OCI-M2 (cell line): ENCODE measurements at regions not wholly inside any gene's neighbourhood (a gene's known extent, or its start where the extent isn't known, plus 50 kb on each side); places are given as distances from the start of the nearest gene placed in this dataset.
"Not testable (repeated sequence)": the region's sequence is repeated elsewhere in the genome, so short reads cannot be mapped to it uniquely, and the experiment has no call there.

ENCODE experiments used
- DNase-seq: peaks from one replicate; lab custom pipeline; 2025; ENCODE audit not compliant: unreplicated experiment; lab: John Stamatoyannopoulos, UW

DNA sequence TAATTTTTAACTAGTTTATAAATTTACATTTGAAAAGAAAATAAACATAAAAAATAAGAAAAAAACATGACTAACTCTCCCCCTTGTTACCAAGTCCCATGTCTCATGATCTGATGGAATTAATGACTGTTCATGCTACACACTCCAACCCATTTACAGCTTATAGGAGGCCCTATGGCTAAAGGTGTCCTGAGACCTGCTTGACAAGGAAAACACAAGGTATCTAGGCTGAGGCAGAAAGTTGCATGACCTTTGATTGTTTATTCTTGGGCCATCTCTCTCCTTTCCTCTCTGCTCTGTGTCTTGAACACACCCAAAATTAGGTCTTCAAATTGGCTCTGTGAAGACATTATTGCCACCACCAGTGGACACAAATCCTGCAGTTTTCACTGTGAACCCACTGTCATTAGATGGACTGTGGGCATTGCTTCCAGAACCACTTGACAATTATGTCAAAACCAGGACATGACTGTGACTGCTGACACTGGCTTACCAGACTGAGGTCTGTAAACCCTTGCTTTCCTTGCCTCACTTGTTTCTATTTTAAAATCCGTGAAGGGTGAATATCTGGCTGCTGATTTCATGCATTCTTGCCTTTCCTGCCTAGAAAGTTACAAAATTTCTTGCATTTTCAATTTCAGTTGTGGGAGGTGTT is 386.5 kb upstream of the SPRY2 start:
- DNase-seq, result no peak

DNA sequence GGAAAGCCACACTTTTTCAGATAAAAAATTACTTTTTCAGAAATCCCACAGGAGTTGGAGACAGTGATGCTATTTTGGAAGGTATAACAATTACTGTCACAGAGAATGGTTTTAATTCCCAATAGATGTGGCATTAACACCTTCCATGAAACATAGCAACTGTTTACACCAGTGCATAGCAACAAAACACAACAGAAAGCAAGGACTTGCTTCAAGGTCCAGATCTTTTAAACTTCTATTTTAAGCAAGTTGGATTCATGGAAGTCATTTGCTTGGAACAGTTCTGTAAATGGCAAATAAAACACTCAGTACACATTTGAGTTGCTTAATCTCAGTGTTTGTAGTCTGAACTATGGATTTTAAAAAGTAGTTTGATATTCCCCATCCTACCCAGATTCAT is 385.9 kb upstream of the SPRY2 start:
- DNase-seq, result no peak

DNA sequence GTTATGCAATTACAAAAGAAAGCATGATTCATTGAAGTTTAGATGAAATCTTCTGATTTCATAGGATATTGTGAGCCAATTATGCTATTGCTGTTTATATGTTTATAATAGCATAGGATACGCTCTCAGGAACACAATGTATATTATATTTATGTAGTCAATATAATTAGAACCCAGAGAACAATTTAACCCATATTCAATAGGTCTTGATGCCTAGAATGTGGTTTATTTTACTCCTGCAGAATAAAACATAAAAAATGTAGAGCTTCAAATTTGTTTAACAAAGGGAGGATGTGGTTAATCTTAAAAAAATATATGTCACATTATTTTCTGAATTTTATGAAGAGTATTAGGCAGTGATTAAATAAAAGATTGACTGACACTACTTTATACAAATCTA is 380.8 kb upstream of the SPRY2 start:
- DNase-seq, result no peak

DNA sequence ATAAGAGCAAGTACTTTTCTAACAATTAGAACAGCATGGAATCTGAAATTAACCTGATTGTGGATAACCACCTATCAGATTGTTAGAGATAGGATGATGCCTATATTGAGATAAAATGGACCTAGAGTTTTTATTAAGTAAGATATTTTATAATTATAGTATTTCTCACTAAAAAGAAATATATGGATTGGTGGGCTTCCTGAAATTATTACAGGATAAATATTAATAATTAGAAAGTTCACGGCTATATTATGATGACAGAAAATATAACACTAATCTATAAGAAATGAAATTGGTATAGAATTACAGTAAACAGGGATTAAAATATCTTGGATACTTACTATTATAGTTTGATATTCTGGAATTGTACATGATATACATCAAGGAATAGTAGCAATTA is 378.0 kb upstream of the SPRY2 start:
- DNase-seq, result no peak

DNA sequence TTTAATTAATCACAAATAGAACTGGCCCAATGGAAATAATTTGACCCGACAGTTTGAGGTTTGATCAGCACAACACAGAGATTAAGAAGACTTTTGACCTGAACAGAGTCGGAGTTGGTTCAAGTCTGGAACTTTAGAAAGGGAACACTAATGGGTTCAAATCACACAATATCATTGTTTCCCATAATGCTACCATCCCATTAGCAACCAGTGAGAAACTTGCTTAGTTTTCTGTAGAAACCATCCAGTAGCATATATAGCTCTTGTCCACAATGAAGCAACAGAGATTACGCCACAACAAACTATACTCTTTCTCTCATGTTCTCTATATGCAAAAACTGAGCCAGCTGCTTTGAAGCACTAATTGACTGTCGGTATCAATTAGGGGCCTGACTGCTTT is 376.9 kb upstream of the SPRY2 start:
- no peak for DNase-seq

DNA sequence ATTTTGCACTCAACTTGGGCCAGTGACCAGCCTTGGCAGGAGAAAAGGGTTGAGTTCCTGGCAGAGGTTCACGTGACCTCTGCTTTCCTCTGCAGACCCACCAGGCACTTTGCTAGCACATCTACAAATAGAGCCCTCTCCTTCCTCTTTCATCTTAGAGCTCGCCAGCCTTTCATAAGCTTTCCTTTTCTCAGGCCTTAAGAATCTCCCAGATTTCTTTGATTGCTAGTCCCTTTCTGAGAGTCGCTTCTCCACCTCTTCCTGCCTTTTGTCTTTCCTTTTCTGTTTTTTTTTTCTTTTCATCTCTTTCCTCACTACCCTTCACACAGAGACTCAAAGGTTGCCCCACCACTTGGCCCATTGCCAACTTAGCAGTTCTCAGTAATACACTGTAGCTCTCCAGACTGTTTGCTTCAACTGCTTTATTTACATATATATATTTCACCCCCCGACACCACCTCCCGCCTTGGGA is 375.7 kb upstream of the SPRY2 start:
- DNase-seq, result no peak

DNA sequence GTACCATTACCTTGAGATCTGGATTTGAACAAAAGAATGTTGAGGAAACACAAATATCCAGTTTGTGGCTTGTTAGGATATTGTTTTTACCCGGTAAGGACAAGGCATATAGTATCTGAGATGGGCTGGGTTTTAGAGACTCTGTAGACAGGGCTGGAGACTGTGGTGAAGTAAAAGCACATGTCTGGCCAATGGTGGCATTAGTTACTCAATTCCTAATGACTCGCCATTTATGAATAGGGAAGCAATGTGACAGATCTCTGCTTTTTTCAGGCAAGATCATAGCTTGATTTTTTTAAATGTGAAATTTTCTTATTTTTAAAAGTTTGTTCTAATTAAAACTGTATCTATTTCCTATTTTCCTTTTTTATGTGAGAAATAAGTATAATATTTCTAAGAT is 371.1 kb upstream of the SPRY2 start:
- DNase-seq, result no peak

DNA sequence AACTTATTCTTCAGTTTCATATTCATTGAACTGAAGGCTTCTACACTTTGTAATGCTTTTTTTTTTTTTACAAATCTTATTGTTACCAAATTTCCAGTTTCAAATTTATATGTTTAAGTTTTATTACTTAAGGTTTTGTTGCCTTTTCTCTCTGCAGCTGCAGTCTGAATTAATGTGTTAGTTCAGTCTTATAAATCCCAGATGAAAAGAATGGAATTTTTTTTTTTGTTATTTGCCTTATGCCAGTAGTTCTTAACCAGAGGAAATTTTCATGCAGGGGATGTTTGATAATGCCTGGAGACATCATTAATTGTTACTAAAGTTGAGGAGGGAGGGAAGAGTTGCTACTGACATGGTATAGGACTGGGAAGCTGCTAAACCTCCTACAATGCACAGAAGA is 367.9 kb upstream of the SPRY2 start:
- DNase-seq, result no peak

DNA sequence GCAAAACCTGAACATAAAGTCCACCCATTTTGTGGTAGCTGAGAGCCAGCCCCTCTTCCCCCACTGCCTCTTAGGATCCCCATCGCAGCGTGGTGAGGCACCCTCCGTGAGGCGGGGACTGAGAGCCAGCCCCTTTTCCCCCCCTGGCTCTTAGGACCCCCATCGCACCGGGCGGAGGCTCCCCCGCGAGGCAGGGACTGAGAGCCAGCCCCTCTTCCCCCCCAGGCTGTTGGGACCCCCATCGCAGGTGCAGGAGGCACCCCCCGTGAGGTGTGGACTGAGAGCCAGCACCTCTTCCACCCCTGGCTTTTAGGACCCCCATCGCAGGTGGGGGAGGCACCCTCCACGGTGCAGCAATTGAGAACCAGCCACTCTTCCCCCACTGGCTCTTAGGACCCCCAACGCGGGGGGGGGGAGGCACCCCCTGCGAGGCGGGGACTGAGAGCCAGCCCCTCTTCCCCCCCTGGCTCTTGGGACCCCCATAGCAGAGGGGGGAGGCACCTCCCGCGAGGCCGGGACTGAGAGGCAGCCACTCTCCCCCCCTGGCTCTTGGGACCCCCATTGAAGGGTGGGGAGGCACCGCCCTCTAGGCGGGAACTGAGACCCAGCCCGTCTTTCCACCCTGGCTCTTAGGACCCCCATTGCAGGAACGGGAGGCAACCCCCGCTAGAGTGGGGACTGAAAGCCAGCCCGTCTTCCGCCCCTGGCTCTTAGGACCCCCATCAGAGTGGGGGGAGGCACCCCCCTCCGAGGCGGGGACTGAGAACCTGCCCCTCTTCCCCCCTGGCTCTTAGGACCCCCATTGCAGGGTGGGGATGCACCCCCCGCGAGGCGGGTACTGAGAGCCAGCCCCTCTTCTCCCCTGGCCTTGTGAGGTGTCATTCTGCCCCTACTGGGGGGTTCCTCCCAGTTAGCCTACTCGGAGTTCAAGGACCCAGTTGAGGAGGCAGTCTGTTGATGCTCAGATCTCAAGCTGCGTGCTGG is 366.4 kb upstream of the SPRY2 start:
- no peak for DNase-seq

DNA sequence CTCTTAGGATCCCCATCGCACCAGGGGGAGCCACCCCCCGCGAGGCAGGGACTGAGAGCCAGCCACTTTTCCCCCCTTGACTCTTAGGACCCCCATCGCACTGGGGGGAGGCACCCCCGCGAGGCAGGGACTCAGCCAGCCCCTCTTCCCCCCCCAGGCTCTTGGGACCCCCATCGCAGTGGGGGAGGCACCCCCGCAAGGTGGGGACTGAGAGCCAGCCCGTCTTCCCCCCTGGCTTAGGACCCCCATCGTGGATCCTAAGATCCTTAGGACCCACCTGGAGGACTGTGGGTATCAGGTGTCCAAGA is 365.2 kb upstream of the SPRY2 start:
- no peak for DNase-seq

DNA sequence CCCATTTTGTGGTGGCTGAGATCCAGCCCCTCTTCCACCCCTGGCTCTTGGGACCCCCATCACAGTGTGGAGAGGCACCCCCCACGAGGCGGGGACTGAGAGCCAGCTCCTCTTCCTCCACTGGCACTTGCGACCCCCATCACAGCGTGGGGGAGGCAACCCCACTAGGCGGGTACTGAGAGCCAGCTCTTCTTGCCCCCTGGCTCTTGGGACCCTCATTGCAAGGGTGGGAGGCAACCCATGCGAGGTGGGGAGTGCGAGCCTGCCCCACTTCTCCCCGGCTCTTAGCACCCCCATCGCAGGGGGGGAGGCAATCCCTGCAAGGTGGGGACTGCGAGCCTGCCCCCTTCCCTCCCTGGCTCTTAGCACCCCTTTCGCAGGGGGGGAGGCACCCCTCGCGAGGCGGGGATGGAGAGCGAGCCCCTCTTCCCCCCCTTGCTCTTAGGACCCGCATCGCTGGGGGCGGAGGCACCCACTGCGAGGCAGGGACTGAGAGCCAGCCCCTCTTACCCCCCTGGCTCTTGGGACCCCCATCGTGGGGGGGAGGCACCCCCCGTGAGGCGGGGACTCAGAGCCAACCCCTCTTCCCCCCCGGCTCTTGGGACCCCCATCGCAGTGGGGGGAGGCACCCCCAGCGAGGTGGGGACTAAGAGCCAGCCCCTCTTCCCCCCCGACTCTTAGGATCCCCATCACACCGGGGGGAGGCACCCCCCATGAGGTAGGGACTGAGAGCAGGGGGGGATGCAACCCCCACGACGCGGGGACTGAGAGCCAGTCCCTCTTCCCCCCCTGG is 364.6 kb upstream of the SPRY2 start:
- DNase-seq, result no peak

DNA sequence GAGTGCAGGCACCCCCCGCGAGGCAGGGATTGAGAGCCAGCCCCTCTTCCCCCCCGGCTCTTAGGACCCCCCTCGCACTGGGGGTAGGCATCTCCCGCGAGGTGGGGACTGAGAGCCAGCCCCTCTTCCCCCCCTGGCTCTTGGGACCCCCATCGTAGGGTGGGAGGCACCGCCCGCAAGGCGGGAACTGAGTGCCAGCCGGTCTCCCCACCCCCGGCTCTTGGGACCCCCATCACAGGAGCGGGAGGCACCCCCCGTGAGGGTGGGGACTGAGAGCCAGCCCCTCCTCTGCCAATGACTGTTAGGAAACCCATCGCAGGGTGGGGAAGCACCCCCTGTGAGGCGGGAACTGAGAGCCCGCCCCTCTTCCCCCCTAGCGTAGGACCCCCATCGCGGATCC is 363.4 kb upstream of the SPRY2 start:
- DNase-seq, result no peak

DNA sequence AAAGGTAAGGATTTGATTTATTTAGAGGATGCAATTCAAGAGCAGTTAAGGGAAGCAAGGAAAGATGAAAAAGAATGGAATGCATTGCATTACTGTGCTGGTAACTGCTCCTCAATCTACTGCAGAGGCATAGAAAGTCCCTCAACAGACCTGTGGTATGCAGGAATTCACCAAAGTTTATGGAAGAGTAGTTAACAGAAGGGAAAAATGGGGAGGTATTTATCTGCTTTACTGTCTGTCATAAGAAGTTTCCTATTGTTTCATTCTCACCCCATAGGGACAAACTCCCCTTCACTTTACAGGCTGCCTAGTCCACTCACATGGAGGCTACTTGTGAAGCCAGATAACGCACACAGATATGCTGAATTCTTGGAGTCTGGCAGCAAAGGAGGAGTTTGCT is 354.9 kb upstream of the SPRY2 start:
- no peak for DNase-seq

DNA sequence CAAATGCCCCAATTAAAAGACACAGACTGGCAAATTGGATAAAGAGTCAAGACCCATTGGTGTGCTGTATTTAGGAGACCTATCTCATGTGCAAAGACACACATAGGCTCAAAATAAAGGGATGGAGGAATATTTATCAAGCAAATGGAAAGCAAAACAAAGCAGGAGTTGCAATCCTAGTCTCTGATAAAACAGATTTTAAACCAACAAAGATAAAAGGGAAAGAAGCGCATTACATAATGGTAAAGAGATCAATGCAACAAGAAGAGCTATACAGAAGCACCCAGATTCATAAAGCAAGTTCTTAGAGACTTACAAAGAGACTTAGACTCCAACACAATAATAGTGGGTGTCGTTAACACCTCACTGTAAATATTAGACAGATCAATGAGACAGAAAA is 350.9 kb upstream of the SPRY2 start:
- DNase-seq, result not testable (repeated sequence)

DNA sequence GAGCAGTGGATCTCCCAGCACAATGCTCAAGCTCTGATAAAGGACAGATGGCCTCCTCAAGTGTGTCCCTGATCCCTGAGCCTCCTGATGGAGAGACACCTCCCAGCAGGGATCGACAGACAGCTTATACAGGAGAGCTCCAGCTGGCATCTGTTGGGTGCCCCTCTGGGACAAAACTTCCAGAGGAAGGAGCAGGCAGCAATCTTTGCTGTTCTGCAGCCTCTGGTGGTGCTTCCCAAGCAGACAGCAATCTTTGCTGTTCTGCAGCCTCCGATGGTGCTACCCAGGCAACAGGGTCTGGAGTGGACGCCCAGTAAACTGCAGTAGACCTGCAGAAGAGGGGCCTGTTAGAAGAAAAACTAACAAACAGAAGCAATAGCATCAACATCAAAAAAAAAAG is 349.3 kb upstream of the SPRY2 start:
- no peak for DNase-seq

DNA sequence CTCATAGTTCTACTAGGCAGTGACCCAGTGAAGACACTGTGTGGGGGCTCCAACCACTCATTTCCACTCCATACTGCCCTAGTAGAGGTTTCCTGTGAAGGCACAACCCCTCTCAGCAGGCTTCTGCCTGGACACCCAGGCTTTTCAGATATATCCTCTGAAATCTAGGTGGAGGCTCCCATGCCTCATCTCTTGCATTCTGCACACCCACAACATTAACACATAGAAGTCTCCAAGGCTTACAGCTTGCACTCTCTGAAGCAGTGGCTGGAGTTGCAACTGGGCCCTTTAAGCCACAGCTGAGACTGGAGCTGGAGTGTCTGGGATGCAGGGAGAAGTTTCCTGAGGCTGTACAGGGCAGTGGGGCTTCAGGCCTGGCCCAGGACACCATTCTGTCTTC is 347.7 kb upstream of the SPRY2 start:
- DNase-seq, result no peak

DNA sequence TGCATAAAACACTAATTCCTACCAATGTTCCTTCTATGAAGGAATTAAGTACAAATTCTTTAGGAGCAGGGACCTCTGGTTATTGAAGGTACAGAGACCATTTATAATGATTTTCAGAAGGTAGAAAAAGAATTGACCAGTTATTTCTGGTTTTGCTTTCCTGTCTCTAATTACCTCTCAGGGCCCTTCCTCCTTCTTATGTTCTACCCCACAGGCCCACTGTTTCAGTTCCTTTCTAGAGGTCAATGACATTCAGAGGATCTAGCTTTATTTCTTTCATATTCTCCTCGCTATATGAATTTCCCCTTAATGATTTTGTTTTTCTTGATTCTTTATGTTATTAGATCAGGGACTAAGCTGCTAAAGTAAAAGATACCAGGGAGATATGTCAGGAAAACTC is 345.0 kb upstream of the SPRY2 start:
- DNase-seq, result no peak

DNA sequence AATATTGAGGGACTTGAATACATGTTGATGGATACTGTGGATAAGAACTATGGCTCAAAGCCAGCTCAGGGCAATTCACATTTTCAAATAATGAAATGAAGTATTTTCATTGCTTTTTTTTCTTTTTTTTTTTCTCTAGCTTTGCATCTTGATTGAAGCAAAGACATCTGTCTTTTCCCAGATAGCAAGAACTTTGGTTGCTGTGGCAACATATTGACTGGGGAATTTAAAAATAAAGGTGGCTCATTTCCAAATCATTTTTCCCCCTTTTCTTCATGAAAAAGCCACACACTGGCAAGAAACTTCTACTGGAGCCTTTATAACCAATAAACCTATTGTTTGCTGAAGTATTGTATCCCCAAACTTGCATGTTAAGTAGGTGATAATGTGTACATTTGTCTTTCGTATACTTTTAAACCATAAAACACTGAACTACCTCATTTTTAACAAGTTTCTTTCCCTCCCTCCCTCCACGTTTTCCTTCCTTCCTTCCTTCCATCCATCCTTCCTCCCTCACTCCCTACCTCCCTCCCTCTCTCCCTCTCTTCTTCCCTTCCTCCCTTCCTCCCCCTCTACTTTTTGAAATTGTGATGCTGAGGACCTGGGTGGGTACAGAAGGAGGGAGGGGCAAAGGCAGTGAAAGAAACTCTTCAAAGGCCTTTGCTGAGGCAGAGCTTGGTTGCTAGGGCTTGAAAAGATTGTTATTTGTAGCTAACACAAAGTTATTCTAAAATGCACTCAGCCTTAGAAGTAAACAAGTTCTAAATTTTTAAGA is 343.5 kb upstream of the SPRY2 start:
- no peak for DNase-seq

DNA sequence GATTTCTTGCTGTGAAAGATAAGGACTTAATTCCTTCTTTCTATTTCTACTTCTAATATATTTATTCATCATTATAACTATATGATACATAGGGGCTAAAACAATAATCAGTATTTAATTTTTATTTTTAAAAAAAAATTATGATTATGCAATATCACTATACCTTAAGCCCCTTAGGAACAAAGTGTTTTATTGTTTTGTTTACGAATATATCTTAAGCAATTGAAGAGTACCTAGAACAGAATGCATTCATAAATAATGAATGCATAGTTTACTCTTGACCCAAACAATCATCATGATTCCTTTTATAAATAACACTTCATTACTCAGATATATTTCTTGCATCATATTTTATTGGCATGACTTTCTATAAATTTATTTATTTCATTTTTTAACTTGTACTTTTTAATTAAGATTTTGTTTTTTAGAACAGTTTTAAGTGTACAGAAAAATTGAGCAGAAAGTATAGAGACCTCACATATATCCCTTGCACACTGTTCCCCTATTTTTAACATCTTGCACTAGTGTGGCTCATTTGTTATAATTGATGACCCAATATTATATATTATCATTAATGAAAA is 339.9 kb upstream of the SPRY2 start:
- no peak for DNase-seq

DNA sequence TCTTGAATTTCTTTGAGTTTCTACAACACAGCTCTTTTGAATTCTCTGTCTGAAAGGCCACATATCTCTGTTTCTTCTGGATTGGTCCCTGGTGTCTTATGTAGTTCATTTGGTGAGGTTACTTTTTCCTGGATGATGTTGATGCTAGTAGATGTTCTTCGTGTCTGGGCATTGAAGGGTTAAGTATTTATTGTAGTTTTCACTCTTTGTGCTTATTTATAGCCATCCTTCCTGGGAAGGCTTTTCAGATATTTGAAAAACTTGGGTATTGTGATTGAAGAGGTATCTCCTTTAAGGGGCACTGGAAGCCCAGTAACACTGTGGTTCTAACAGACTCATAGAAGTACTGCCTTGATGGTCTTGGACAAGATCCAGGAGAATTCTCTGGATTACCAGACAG is 338.5 kb upstream of the SPRY2 start:
- DNase-seq, result no peak

DNA sequence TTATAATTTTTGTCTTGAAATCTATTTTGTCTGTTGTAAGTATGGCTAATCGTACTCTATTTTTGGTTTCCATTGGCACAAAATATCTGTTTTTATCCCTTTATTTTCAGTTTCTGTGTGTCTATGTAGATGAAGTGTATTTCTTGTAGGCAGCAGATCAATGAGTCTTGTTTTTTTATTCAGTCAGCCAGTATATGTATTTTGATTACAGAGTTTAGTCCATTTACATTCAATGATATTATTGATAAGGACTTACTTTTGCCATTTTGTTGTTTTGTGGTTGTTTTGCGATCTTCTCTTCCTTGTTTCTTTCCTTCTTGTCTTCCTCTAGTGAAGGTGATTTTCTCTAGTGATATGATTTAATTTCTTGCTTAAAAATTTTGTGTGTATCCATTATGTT is 336.3 kb upstream of the SPRY2 start:
- no peak for DNase-seq
